ENCODE measurements at regions not wholly inside any gene's neighbourhood (a gene's known extent, or its start where the extent isn't known, plus 50 kb on each side); places are given as distances from the start of the nearest gene placed in this dataset.

DNA sequence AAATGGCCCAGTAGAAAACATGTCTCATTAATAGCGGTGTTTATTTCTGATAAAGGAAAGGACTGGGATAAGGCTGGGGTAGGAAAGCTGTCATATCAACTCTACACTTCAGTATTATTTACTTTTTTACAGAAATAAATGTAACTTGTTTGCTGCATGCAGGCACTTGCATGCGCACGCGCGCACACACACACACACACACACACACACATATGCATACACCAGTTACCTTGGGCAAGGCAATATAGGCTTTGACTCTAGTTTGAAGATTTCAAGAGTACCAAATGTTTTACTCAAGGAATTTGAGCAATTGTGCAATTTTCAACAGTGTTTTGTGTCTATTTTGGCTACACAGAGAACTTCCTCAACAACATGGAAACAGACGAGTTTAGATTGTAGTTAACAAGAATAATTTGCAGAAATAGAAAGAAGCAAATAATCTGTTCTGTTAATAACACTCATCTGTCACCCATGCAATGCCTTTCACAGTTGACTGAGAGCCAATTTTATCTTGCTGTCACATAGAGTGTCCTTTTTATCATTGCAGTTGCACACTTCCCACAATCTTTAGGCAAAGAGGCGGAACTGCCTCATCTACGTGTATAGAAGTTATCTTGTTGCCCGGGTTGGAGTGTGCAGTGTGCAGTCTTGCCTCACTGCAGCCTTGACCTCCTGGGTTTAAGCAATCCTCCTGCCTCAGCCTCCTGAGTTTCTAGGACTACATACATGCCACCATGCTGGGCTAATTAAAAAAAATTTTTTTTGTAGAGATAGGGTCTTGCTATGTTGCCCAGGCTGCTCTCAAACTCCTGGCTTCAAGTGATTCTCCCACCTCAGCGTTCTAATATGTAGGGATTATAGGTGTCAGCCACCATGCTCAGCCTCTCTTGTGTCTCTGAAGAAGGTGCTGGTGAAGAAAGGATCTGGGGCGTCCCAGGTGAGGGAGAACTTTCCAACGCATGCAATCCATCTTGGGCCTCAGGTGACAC, 64.6 kb upstream of the GPCPD1 start:
- Histone ChIP-seq H3K9me3 (replicated peaks; ENCODE audit: control insufficient read depth, insufficient read depth, low read length) (no peaks in the 10 kb centered on the region), H3K36me3 (ENCODE audit: control insufficient read depth in 2 of 2, insufficient read depth in 2 of 2, low read length in 1 of 2) (no peaks in the 10 kb centered on the region), H3K4me3 (no peak overlapping the region), H4K20me1 (ENCODE audit: control insufficient read depth, insufficient read depth) (no peaks in the 10 kb centered on the region), H3K9ac (ENCODE audit: control insufficient read depth, insufficient read depth, low read length) (no peak overlapping the region), H3K27me3 (replicated peaks in 1 of 2; ENCODE audit: control insufficient read depth in 2 of 2, insufficient read depth in 2 of 2, low read length in 1 of 2) (no peaks in the 10 kb centered on the region), H3K27ac (ENCODE audit: control insufficient read depth, insufficient read depth) (no peak overlapping the region; the same call in 1 of the 2 replicates), H3K79me2 (ENCODE audit: control insufficient read depth, insufficient read depth, low read length) (no peaks in the 10 kb centered on the region), H3K4me2 (ENCODE audit: control insufficient read depth, insufficient read depth) (peak overlapping the region; percentile 27; the same call in 1 of the 2 replicates), H3K4me1 (ENCODE audit: control insufficient read depth, insufficient read depth, low read length) (peaks cover 21% of the 10 kb centered on the region), H2AFZ (ENCODE audit: control insufficient read depth, low read depth, low read length) (peak overlapping the region; percentile 8; the same call in 1 of the 2 replicates)
- in situ Hi-C loops (cut with MboI) (no loop called here), intact Hi-C loops (cut with micrococcal nuclease; ENCODE audit: unreplicated experiment) (loop anchor here (2.0 kb wide), 1 partner anchor 73 kb away; no protein-coding TSS in a partner anchor)
- BruUV-seq (replicated peaks): no TSS peak
- DNase-seq (ENCODE audit: low read depth, low spot score) (no peak), FAIRE-seq (no peak), ATAC-seq (no peak)
- ChIA-PET SMC1A (ENCODE audit: uncharacterized antibody, unreplicated experiment) (interaction anchor here (1.0 to 2.2 kb wide), 6 partner anchors 12 to 113 kb away, joined by 3 to 19 read pairs (median 6); no protein-coding TSS in a partner anchor), RAD21 (ENCODE audit: unreplicated experiment) (interaction anchor here (1.0 to 1.7 kb wide), 3 partner anchors 29 to 113 kb away, joined by 3 to 20 read pairs (median 5); no protein-coding TSS in a partner anchor), POLR2A (no interaction called here), CTCF (no interaction called here)
- TF ChIP-seq MTA3 (IDR thresholded peaks at IDR 0.05; ENCODE audit: borderline replicate concordance, low read length): no peak
- TF ChIP-seq BHLHE40 (IDR thresholded peaks at IDR 0.05; ENCODE audit: borderline replicate concordance in 1 of 2, low read depth in 2 of 2, low read length in 1 of 2): no peak
- TF ChIP-seq IKZF2 (IDR thresholded peaks at IDR 0.05): no peak
- no peak for TF ChIP-seq EP300 (IDR thresholded peaks at IDR 0.05; ENCODE audit: borderline replicate concordance in 1 of 2, control insufficient read depth in 1 of 2, low read depth in 2 of 2, low read length in 2 of 2)
- no peak for TF ChIP-seq SIX5 (IDR thresholded peaks at IDR 0.05; ENCODE audit: low read depth, low read length, severe bottlenecking)
- TF ChIP-seq HDAC6 (IDR thresholded peaks at IDR 0.05; ENCODE audit: unreplicated experiment): no peak
- WGBS (ENCODE audit: insufficient coverage, insufficient replicate concordance, low lambda C conversion rate, missing lambda C conversion rate): 71% methylated on average over 12 of the region's 12 CpGs

Data from GM12878 (cell line).